ENCODE measurements at regions not wholly inside any gene's neighbourhood (a gene's known extent, or its start where the extent isn't known, plus 50 kb on each side); places are given as distances from the start of the nearest gene placed in this dataset.

DNA sequence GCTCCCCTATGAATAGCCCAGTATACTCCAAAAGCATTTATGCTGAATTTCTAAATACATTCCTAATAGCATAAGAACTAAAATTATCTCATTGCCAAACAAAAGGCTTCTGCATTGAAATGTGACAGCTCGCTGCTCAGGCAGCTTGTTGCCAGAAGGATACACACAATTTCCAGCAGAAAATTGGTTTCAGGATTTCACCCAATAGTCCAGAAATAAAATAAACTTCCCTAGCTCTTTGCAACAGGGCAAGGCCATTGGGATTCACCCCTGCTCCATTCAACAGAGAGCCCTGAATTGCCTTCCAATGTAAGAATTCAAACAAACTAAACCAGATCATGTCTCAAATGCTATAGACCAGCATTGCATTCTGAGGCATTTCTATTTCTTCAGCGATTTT, 70.7 kb downstream of the RBM43 start:
- no peak for TF ChIP-seq EZH2 (IDR thresholded peaks at IDR 0.05; ENCODE audit: borderline replicate concordance, low read length)
- TF ChIP-seq, protein P1, sequence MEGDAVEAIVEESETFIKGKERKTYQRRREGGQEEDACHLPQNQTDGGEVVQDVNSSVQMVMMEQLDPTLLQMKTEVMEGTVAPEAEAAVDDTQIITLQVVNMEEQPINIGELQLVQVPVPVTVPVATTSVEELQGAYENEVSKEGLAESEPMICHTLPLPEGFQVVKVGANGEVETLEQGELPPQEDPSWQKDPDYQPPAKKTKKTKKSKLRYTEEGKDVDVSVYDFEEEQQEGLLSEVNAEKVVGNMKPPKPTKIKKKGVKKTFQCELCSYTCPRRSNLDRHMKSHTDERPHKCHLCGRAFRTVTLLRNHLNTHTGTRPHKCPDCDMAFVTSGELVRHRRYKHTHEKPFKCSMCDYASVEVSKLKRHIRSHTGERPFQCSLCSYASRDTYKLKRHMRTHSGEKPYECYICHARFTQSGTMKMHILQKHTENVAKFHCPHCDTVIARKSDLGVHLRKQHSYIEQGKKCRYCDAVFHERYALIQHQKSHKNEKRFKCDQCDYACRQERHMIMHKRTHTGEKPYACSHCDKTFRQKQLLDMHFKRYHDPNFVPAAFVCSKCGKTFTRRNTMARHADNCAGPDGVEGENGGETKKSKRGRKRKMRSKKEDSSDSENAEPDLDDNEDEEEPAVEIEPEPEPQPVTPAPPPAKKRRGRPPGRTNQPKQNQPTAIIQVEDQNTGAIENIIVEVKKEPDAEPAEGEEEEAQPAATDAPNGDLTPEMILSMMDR (IDR thresholded peaks at IDR 0.05; ENCODE audit: low read length), result no peak
